T-helper 17 cell (primary cell): ENCODE measurements at regions not wholly inside any gene's neighbourhood (a gene's known extent, or its start where the extent isn't known, plus 50 kb on each side); places are given as distances from the start of the nearest gene placed in this dataset.

Experiments
- ATAC-seq: fragments of 150-1000 bp; cut with Tn5 transposase; 2 replicates; pipeline ENCODE4 v1.10.0; 2021; ENCODE audit warnings: mild to moderate bottlenecking, moderate library complexity
- DNase-seq, 3 donors: peaks; one replicate each; pipeline versions ENCODE4 v3.0.0 to v3.0.0-alpha.2; 2020 to 2021
- H3K9me3 ChIP-seq: one replicate; pipeline ENCODE4 v1.7.0; 2013; ENCODE audit warnings: low read length, mild to moderate bottlenecking; ENCODE audit not compliant: control insufficient read depth, poor library complexity, severe bottlenecking
- H3K27ac Mint-ChIP-seq: one replicate; pipeline ENCODE4 v1.8.0; 2022; ENCODE audit warnings: mild to moderate bottlenecking, moderate library complexity, mixed read lengths
- H3K27me3 Mint-ChIP-seq: one replicate; pipeline ENCODE4 v1.8.0; 2022; ENCODE audit warnings: mixed read lengths
- H3K36me3 Mint-ChIP-seq: one replicate; pipeline ENCODE4 v1.8.0; 2022; ENCODE audit warnings: low read depth, mixed read lengths
- H3K4me1 Mint-ChIP-seq: one replicate; pipeline ENCODE4 v1.8.0; 2022; ENCODE audit warnings: mild to moderate bottlenecking, mixed read lengths
- H3K4me3 Mint-ChIP-seq: one replicate; pipeline ENCODE4 v1.8.0; 2022; ENCODE audit warnings: mild to moderate bottlenecking, moderate library complexity, mixed read lengths

GRCh38 chr18:10233082-10233875 lies 221.2 kb upstream of the APCDD1 start:
- H3K27ac Mint-ChIP-seq, result no peak overlapping the region
- H3K4me1 Mint-ChIP-seq, result no peaks in the 10 kb centered on the region
- H3K27me3 Mint-ChIP-seq, result no peaks in the 10 kb centered on the region
- no peak for ATAC-seq
- DNase-seq, result no peak
- H3K36me3 Mint-ChIP-seq, result no peaks in the 10 kb centered on the region
- H3K4me3 Mint-ChIP-seq, result no peak overlapping the region
- H3K9me3 ChIP-seq, result no peaks in the 10 kb centered on the region

- no peaks in the 10 kb centered on the region for H3K9me3 ChIP-seq
- Mint-ChIP-seq H3K4me1 (no peaks in the 10 kb centered on the region), H3K27me3 (no peaks in the 10 kb centered on the region), H3K4me3 (no peak overlapping the region), H3K27ac (no peak overlapping the region), H3K36me3 (no peaks in the 10 kb centered on the region)
- no peak for ATAC-seq
- DNase-seq, result no peak
Measured at GRCh38 chr18:10234281-10234680, 220.2 kb upstream of the APCDD1 start.

DNA sequence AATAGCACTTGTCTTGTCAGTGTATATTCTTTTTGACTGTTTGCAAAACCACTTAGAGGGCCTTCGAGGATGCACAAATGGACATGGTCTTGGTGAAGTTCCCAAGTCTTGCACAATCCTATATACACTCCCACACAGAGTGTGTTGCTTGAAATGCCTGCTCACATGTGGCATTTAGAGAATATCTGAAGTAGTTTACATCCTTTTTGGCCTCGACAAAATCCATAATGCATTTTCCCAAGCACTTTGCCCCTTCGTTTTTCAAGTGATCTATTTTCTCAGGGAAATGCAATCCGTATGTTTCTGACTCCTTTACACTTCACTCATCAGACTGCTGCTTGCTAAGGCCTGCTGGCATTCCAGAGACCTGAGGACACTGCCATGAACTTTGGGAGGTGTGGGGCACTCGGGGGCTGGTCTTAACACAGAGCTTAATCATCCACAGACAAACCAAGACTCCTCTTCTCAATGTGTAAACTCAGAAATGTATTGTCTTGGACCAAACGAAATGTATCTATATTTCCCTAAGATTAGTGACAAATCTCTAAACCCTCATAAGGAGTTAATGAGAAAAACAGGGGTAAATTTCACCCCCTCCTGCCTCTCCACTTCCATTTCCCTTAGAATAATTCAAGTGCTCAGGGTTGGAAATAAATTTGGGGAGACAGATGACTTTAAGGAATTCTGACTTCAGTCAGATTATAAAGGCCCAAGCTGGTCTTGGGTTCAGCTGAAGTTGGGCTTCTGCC lies 219.3 kb upstream of the APCDD1 start:
- Mint-ChIP-seq H3K36me3 (no peaks in the 10 kb centered on the region), H3K4me1 (no peaks in the 10 kb centered on the region), H3K27me3 (no peaks in the 10 kb centered on the region), H3K27ac (no peak overlapping the region), H3K4me3 (no peak overlapping the region)
- H3K9me3 ChIP-seq, result no peaks in the 10 kb centered on the region
- DNase-seq (no peak), ATAC-seq (no peak)

GRCh38 chr18:10235661-10235952 lies 218.8 kb upstream of the APCDD1 start:
- no peaks in the 10 kb centered on the region for H3K9me3 ChIP-seq
- ATAC-seq (no peak), DNase-seq (no peak)
- no peak overlapping the region for H3K4me3 Mint-ChIP-seq
- no peak overlapping the region for H3K27ac Mint-ChIP-seq
- H3K4me1 Mint-ChIP-seq, result no peaks in the 10 kb centered on the region
- H3K36me3 Mint-ChIP-seq, result no peaks in the 10 kb centered on the region
- no peaks in the 10 kb centered on the region for H3K27me3 Mint-ChIP-seq

DNA sequence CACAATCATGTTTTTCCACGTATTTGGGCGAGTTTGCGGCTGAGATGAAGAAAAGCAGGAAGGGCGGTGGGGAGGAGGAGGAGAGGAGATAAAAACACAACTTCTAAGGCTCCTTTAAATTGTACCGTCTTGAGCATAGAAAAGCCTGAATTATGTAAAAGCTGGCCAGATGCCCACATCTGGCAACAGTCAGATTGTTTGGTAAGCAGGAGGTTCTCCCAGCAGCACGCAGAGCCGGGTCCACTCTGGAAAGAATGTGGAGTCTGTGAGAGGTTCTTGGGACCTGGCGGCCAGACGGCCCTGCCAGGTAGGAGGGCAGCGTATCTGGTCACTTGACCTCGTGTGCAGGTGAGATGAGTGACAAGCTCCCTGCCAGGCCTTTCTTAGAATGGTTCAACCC lies 215.3 kb upstream of the APCDD1 start:
- no peak overlapping the region for H3K27ac Mint-ChIP-seq
- no peaks in the 10 kb centered on the region for H3K36me3 Mint-ChIP-seq
- ATAC-seq (no peak), DNase-seq (no peak)
- no peaks in the 10 kb centered on the region for H3K27me3 Mint-ChIP-seq
- H3K4me1 Mint-ChIP-seq, result no peaks in the 10 kb centered on the region
- no peak overlapping the region for H3K4me3 Mint-ChIP-seq
- H3K9me3 ChIP-seq, result no peaks in the 10 kb centered on the region

GRCh38 chr18:10239991-10240634 lies 214.3 kb upstream of the APCDD1 start:
- H3K27ac Mint-ChIP-seq, result no peak overlapping the region
- no peaks in the 10 kb centered on the region for H3K4me1 Mint-ChIP-seq
- no peaks in the 10 kb centered on the region for H3K27me3 Mint-ChIP-seq
- no peak for ATAC-seq
- DNase-seq, result no peak
- H3K36me3 Mint-ChIP-seq, result no peaks in the 10 kb centered on the region
- H3K4me3 Mint-ChIP-seq, result no peak overlapping the region
- no peaks in the 10 kb centered on the region for H3K9me3 ChIP-seq

DNA sequence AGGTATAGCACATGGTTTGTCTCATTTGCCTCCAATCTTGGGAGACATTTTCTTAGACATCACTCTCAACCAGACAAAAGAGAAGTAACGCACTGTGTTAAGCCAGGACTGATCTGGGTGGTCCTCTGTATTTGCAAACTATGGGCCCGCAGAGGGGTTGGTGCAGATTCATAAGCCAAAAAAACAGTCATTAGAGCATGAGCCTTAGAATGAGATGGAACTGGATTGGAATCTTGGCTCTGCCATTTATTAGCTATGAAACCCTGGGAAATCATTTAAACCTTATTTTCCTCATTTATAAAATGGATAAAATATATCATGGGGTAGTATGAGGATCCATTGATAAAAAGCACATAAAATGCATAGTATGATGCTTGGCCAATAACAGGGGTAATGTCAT lies 213.5 kb upstream of the APCDD1 start:
- no peak for DNase-seq
- Mint-ChIP-seq H3K27ac (no peak overlapping the region), H3K36me3 (no peaks in the 10 kb centered on the region), H3K4me1 (no peaks in the 10 kb centered on the region), H3K27me3 (no peaks in the 10 kb centered on the region), H3K4me3 (no peak overlapping the region)
- H3K9me3 ChIP-seq, result no peaks in the 10 kb centered on the region
- ATAC-seq, result no peak

GRCh38 chr18:10241579-10241978 lies 212.9 kb upstream of the APCDD1 start:
- Mint-ChIP-seq H3K27ac (no peak overlapping the region), H3K36me3 (no peaks in the 10 kb centered on the region), H3K27me3 (no peaks in the 10 kb centered on the region), H3K4me1 (no peaks in the 10 kb centered on the region), H3K4me3 (no peak overlapping the region)
- DNase-seq, result no peak
- no peak for ATAC-seq
- no peaks in the 10 kb centered on the region for H3K9me3 ChIP-seq

DNA sequence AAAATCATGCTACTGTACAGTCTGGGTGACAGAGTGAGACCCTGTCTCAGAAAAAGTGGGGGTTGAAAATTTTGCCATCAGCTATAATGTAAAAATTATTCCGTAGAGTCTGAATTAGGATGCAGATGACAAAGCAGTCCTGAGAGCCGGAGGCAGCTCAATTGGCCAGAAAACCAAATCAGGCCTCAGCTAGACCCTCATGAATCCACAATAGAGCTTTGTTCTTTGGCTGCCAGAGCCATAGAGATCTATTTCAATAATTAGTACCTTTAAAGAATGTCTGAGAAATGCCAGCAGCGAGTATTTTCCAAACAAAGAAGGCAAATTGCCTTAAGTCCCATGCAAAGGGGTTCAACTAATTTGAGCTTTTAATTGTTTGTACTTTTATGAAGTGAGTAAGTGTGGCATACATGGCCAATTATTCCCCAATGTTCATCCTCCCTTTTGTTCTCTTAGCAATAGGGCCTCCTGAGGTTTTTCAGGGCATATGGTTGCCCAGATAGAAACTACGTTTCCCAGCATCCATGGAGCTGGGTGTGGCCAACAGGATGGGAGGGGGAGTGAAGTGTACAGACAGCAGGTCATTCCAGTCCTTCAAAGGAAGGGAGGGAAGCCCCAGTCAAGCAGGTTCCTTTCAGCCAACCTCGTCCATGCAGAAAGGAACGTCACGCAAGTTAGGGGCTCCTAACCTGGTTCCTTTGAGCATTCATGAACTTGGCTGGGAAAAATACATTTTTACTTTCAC lies 211.3 kb upstream of the APCDD1 start:
- ATAC-seq (no peak), DNase-seq (no peak)
- H3K9me3 ChIP-seq, result no peaks in the 10 kb centered on the region
- Mint-ChIP-seq H3K27me3 (no peaks in the 10 kb centered on the region), H3K4me1 (no peaks in the 10 kb centered on the region), H3K27ac (no peak overlapping the region), H3K4me3 (no peak overlapping the region), H3K36me3 (no peaks in the 10 kb centered on the region)

- no peak overlapping the region for H3K4me3 Mint-ChIP-seq
- no peaks in the 10 kb centered on the region for H3K9me3 ChIP-seq
- no peak for DNase-seq
- no peak overlapping the region for H3K27ac Mint-ChIP-seq
- no peaks in the 10 kb centered on the region for H3K27me3 Mint-ChIP-seq
- ATAC-seq, result no peak
- H3K4me1 Mint-ChIP-seq, result no peaks in the 10 kb centered on the region
- H3K36me3 Mint-ChIP-seq, result no peaks in the 10 kb centered on the region
Measured at GRCh38 chr18:10244341-10244740, 210.1 kb upstream of the APCDD1 start.

GRCh38 chr18:10245031-10245845 lies 209.2 kb upstream of the APCDD1 start:
- no peak for ATAC-seq
- no peak for DNase-seq
- Mint-ChIP-seq H3K27me3 (no peaks in the 10 kb centered on the region), H3K36me3 (no peaks in the 10 kb centered on the region), H3K4me1 (no peaks in the 10 kb centered on the region), H3K27ac (no peak overlapping the region), H3K4me3 (no peak overlapping the region)
- no peaks in the 10 kb centered on the region for H3K9me3 ChIP-seq

DNA sequence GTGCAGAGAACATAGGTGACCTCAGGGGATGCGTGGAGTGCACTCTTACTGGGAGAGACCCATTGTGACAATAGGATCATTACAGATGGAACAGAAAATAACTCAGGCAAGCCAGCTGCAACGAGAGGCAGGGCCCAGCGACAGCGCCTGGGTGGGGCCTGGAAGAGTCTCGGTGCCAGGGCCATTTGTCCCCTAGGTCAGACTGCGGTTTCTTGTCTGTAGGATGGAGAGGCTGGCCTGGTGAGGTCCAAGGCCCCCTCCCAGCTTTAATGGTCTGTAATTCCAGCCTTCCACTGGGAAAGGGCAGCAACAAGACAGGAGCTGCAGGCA lies 208.6 kb upstream of the APCDD1 start:
- H3K27ac Mint-ChIP-seq, result no peak overlapping the region
- H3K4me1 Mint-ChIP-seq, result no peaks in the 10 kb centered on the region
- ATAC-seq, result no peak
- DNase-seq, result no peak
- H3K36me3 Mint-ChIP-seq, result no peaks in the 10 kb centered on the region
- H3K4me3 Mint-ChIP-seq, result no peak overlapping the region
- no peaks in the 10 kb centered on the region for H3K9me3 ChIP-seq
- H3K27me3 Mint-ChIP-seq, result no peaks in the 10 kb centered on the region
